Endothelial cell of umbilical vein (primary cell): ENCODE measurements at regions not wholly inside any gene's neighbourhood (a gene's known extent, or its start where the extent isn't known, plus 50 kb on each side); places are given as distances from the start of the nearest gene placed in this dataset.

ENCODE experiments used
- BruUV-seq: library from RNA; stranded (reverse); fragments of 400-500 nt; replicated peaks from 2 replicates; lab custom pipeline; 2021; lab: Mats Ljungman, UMichigan
- CTCF ChIA-PET: fragments of 300-600, 350-600 bp; sonication (Branson Sonifier 250); formaldehyde crosslinking; loops from one replicate; lab custom pipeline; 2021; ENCODE audit warnings: antibody characterized with exemption, inconsistent platforms; lab: Charles Lee
- POLR2A ChIA-PET: fragments of 300-600, 350-600 bp; sonication (Branson Sonifier 250); formaldehyde crosslinking; loops from one replicate; lab custom pipeline; 2021; ENCODE audit warnings: antibody characterized with exemption, inconsistent platforms; lab: Charles Lee
- DNase-seq: peaks from one replicate; pipeline ENCODE4 v3.0.0-alpha.2; 2011; ENCODE audit warnings: low read depth, low spot score
- FAIRE-seq: peaks from 2 replicates; lab custom pipeline; 2011; peaks lifted over from hg19 to GRCh38; lab: Jason Lieb, UNC
- H2AFZ ChIP-seq: 2 replicates; pipeline ENCODE4 v1.6.0; 2012; ENCODE audit warnings: low read depth, low read length, control low read depth, inconsistent platforms
- H3K27ac ChIP-seq: 2 replicates; pipeline ENCODE4 v1.5.1; 2011; ENCODE audit warnings: low read depth, mild to moderate bottlenecking, control low read depth, low read length, moderate library complexity; ENCODE audit not compliant: insufficient read depth
- H3K27me3 ChIP-seq, 2 experiments: 2 replicates each; pipeline versions ENCODE4 v1.6.0 to v1.6.1; 2011; ENCODE audit warnings: low read length in 2 of 2, mixed read lengths in 1 of 2; ENCODE audit not compliant: control insufficient read depth in 2 of 2, insufficient read depth in 2 of 2
- H3K36me3 ChIP-seq, 2 experiments: 2 replicates in 1 of 2; 3 replicates in 1 of 2; pipeline ENCODE4 v1.5.1; 2011; ENCODE audit warnings: low read length in 2 of 2, mild to moderate bottlenecking in 1 of 2, moderate library complexity in 1 of 2; ENCODE audit not compliant: control insufficient read depth in 2 of 2, insufficient read depth in 2 of 2; ENCODE audit errors: extremely low read depth in 1 of 2
- H3K4me1 ChIP-seq: 3 replicates; pipeline ENCODE4 v1.5.1; 2011; ENCODE audit warnings: mild to moderate bottlenecking, low read length; ENCODE audit not compliant: control insufficient read depth, insufficient read depth; ENCODE audit errors: extremely low read depth
- H3K4me2 ChIP-seq: 2 replicates; pipeline ENCODE4 v1.6.1; 2011; ENCODE audit warnings: low read length, control low read depth, mixed read lengths; ENCODE audit not compliant: insufficient read depth
- H3K4me3 ChIP-seq, 3 experiments: fragments of 200-600 bp in 1 of 3; sonication (generic), shearing (Covaris generic) in 1 of 3; replicated peaks in 1 of 3; 2 replicates each; pipeline ENCODE4 v1.5.1; 2011 to 2016; ENCODE audit warnings: control low read depth in 3 of 3, low read length in 3 of 3, mild to moderate bottlenecking in 2 of 3, inconsistent platforms in 1 of 3, low read depth in 1 of 3, moderate library complexity in 1 of 3; ENCODE audit not compliant: insufficient read depth in 1 of 3
- H3K79me2 ChIP-seq: 2 replicates; pipeline ENCODE4 v1.6.0; 2012; ENCODE audit warnings: low read length, inconsistent platforms; ENCODE audit not compliant: control insufficient read depth, insufficient read depth
- H3K9ac ChIP-seq: replicated peaks from 2 replicates; pipeline ENCODE3; 2011; ENCODE audit warnings: low read length, control low read depth; ENCODE audit not compliant: insufficient read depth; ENCODE audit errors: extremely low read depth
- H3K9me1 ChIP-seq: replicated peaks from 3 replicates; pipeline ENCODE4 v1.6.0; 2011; ENCODE audit warnings: mild to moderate bottlenecking, low read length; ENCODE audit not compliant: control insufficient read depth, insufficient read depth; ENCODE audit errors: extremely low read depth
- H3K9me3 ChIP-seq: replicated peaks from 2 replicates; pipeline ENCODE4 v1.5.1; 2012; ENCODE audit warnings: low read length, inconsistent platforms; ENCODE audit not compliant: control insufficient read depth, insufficient read depth
- H4K20me1 ChIP-seq: replicated peaks from 2 replicates; pipeline ENCODE3; 2011; ENCODE audit warnings: mild to moderate bottlenecking, low read length; ENCODE audit not compliant: control insufficient read depth, insufficient read depth; ENCODE audit errors: extremely low read depth
- EZH2 ChIP-seq: IDR thresholded peaks from 2 replicates; pipeline ENCODE4 v1.6.1; 2012; ENCODE audit warnings: borderline replicate concordance, low read depth, mild to moderate bottlenecking, moderate library complexity, low read length, inconsistent platforms; ENCODE audit not compliant: severe bottlenecking
- FOS ChIP-seq: IDR thresholded peaks from 2 replicates; pipeline ENCODE4 v1.6.1; 2011; ENCODE audit warnings: mild to moderate bottlenecking, low read length, moderate library complexity, borderline replicate concordance; ENCODE audit not compliant: insufficient read depth
- GATA2 ChIP-seq: IDR thresholded peaks from 2 replicates; pipeline ENCODE4 v1.7.0; 2011; ENCODE audit warnings: low read depth, mild to moderate bottlenecking, moderate library complexity, mixed read lengths, low read length; ENCODE audit not compliant: insufficient read length, insufficient read depth
- JUN ChIP-seq: IDR thresholded peaks from 2 replicates; pipeline ENCODE4 v1.6.1; 2011; ENCODE audit warnings: borderline replicate concordance, low read depth; ENCODE audit not compliant: insufficient read length, insufficient read depth
- MYC ChIP-seq: IDR thresholded peaks from one replicate; pipeline ENCODE4 v1.6.1; 2011; ENCODE audit warnings: mild to moderate bottlenecking, low read depth, low read length
- POLR2A ChIP-seq: IDR thresholded peaks from 2 replicates; pipeline ENCODE4 v1.6.1; 2012; ENCODE audit warnings: low read depth, mild to moderate bottlenecking, control low read depth, low read length
- POLR2AphosphoS5 ChIP-seq: IDR thresholded peaks from 2 replicates; pipeline ENCODE4 v1.6.1; 2012; ENCODE audit warnings: low read depth, mild to moderate bottlenecking, control low read depth, low read length, moderate library complexity; ENCODE audit not compliant: insufficient read depth
- dilution Hi-C: fragments of 300-500 bp; cut with MboI; formaldehyde crosslinking; loops from one replicate; pipeline ENCODE4 v1.15.0; 2019; ENCODE audit warnings: low sequenced_read_pairs; ENCODE audit not compliant: extremely low pct_ligation_motif_present
- intact Hi-C: fragments of 100-400 bp; cut with micrococcal nuclease; formaldehyde crosslinking; loops from one replicate; pipeline ENCODE4 v1.10.0; 2022
- TF ChIP-seq, protein P1 (sequence below): IDR thresholded peaks from 2 replicates; pipeline ENCODE4 v1.6.1; 2011; ENCODE audit not compliant: insufficient read depth, insufficient read length
- TF ChIP-seq, protein P2 (sequence below), 2 donors: IDR thresholded peaks; 1 replicate in 1 of 2; 2 replicates in 1 of 2; pipeline ENCODE4 v1.5.1; 2011; ENCODE audit warnings: low read length in 2 of 2, mild to moderate bottlenecking in 2 of 2, moderate library complexity in 2 of 2, control low read depth in 1 of 2, inconsistent platforms in 1 of 2, low read depth in 1 of 2; ENCODE audit not compliant: insufficient read depth in 1 of 2; ENCODE audit errors: extremely low read depth in 1 of 2

DNA sequence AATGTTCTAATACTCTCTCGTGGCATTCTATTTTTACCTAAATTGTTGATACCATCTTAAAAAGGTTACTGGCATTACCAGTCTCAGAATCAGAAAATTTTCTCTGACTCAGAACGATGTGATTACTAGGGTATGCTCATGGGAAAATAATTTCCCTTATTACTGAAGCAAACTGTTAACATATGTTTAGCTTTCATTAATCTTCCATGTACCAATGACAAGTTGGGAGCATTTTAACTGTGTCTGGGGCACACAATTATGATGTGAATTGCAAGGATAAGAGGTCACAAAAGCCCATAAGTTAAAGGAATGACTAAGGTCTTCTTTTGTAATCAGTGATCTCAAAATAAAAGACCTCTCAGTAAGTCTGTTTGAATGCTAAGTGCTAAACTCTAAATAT lies 1254.6 kb downstream of the PCDH18 start:
- no peaks in the 10 kb centered on the region for H4K20me1 ChIP-seq
- no peak overlapping the region for H3K27ac ChIP-seq
- FAIRE-seq (no peak), DNase-seq (no peak)
- H3K79me2 ChIP-seq: no peaks in the 10 kb centered on the region
- POLR2A ChIA-PET: no interaction called here
- H3K27me3 ChIP-seq: no peaks in the 10 kb centered on the region
- no peak overlapping the region for H2AFZ ChIP-seq
- H3K4me3 ChIP-seq: no peak overlapping the region
- no peak overlapping the region for H3K4me2 ChIP-seq
- TF ChIP-seq JUN: no peak
- TF ChIP-seq POLR2A: no peak
- no peak for TF ChIP-seq POLR2AphosphoS5
- no peak for TF ChIP-seq MYC
- no peaks in the 10 kb centered on the region for H3K36me3 ChIP-seq
- dilution Hi-C loops: no loop called here
- no peaks in the 10 kb centered on the region for H3K9me1 ChIP-seq
- intact Hi-C loops: no loop called here
- CTCF ChIA-PET: no interaction called here
- H3K4me1 ChIP-seq: no peaks in the 10 kb centered on the region
- no peak overlapping the region for H3K9ac ChIP-seq
- no TSS peak for BruUV-seq
- no peaks in the 10 kb centered on the region for H3K9me3 ChIP-seq

DNA sequence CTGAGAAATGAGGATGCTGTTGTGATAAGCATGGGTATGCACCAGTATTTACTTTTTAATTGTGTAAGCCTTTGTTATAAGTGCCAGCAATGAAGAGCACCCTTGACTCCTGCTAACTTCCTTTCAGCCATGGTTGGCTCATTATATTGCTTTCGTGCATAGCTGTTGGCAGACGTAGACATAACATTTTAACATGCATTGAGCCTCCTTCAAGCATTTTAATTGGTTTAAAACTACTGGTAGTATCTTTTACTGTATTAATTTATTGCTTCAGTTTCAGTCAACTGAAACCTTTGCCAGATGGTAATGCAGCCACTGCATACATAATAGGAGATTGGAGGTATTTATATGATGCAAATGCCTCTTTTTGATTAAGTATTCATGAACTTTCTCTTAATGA lies 1285.4 kb downstream of the PCDH18 start:
- H3K79me2 ChIP-seq: no peaks in the 10 kb centered on the region
- ChIA-PET CTCF (no interaction called here), POLR2A (no interaction called here)
- DNase-seq: no peak
- FAIRE-seq: no peak
- H3K4me2 ChIP-seq: no peak overlapping the region
- TF ChIP-seq FOS (no peak), JUN (no peak), POLR2AphosphoS5 (no peak), EZH2 (no peak), POLR2A (no peak), GATA2 (no peak), MYC (no peak)
- TF ChIP-seq, protein P1, sequence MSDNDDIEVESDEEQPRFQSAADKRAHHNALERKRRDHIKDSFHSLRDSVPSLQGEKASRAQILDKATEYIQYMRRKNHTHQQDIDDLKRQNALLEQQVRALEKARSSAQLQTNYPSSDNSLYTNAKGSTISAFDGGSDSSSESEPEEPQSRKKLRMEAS: no peak
- TF ChIP-seq, protein P2, sequence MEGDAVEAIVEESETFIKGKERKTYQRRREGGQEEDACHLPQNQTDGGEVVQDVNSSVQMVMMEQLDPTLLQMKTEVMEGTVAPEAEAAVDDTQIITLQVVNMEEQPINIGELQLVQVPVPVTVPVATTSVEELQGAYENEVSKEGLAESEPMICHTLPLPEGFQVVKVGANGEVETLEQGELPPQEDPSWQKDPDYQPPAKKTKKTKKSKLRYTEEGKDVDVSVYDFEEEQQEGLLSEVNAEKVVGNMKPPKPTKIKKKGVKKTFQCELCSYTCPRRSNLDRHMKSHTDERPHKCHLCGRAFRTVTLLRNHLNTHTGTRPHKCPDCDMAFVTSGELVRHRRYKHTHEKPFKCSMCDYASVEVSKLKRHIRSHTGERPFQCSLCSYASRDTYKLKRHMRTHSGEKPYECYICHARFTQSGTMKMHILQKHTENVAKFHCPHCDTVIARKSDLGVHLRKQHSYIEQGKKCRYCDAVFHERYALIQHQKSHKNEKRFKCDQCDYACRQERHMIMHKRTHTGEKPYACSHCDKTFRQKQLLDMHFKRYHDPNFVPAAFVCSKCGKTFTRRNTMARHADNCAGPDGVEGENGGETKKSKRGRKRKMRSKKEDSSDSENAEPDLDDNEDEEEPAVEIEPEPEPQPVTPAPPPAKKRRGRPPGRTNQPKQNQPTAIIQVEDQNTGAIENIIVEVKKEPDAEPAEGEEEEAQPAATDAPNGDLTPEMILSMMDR (IDR thresholded peaks at IDR 0.05; ENCODE audit: extremely low read depth in 1 of 2, insufficient read depth in 1 of 2, low read depth in 1 of 2, low read length in 2 of 2): no peak
- dilution Hi-C loops (no loop called here), intact Hi-C loops (no loop called here)
- no peaks in the 10 kb centered on the region for H3K27me3 ChIP-seq
- no peak overlapping the region for H3K27ac ChIP-seq
- BruUV-seq: no TSS peak
- H2AFZ ChIP-seq: no peak overlapping the region
- no peaks in the 10 kb centered on the region for H3K9me1 ChIP-seq
- H3K4me3 ChIP-seq: no peak overlapping the region
- no peak overlapping the region for H3K9ac ChIP-seq
- H3K4me1 ChIP-seq: no peaks in the 10 kb centered on the region
- H4K20me1 ChIP-seq: no peaks in the 10 kb centered on the region
- no peaks in the 10 kb centered on the region for H3K36me3 ChIP-seq
- H3K9me3 ChIP-seq: no peaks in the 10 kb centered on the region
